ENCODE measurements at regions not wholly inside any gene's neighbourhood (a gene's known extent, or its start where the extent isn't known, plus 50 kb on each side); places are given as distances from the start of the nearest gene placed in this dataset.

DNA sequence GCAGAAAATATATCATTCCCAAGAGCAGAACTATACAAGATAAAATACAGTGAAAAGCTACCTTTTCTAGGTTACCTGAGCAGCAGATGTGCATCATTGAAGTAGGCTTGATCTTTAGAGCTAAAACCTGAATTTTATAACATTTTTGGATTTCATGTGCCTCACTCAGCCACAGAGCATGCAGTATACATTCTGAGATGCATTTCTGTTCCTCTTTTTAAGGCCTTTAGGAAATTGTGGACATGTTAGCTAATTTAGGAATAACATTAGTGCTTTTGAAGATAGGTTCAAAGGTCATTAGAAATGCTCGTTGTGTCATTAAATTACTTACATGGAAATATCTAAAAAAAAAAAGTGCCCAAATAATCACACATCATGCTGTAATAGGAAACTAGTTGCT, 230.6 kb upstream of the PDGFD start:
- Mint-ChIP-seq H3K9me3 (ENCODE audit: unreplicated experiment) (no peaks in the 10 kb centered on the region), H3K27ac (ENCODE audit: unreplicated experiment) (no peak overlapping the region)

DNA sequence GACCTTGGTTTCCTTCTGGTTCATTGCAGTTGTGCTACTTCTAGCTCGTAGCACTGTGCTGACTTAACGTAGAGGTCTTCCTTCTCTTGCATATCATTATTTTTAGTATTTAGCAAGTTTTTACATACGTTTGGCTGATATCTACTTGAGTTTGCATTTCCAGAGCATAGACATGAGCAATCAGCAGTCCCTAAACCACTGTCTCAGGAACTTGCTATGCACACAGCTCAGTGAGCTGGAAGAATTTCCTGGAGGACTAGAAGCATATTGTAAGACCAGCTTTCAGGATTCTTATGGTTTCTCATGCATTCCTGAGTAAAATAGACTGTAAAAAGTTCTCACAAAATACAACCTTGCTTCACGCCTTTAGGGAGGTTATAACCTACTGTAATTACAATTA, 226.7 kb upstream of the PDGFD start:
- H3K27me3 Mint-ChIP-seq (ENCODE audit: unreplicated experiment): no peaks in the 10 kb centered on the region
- TF ChIP-seq, protein P1, sequence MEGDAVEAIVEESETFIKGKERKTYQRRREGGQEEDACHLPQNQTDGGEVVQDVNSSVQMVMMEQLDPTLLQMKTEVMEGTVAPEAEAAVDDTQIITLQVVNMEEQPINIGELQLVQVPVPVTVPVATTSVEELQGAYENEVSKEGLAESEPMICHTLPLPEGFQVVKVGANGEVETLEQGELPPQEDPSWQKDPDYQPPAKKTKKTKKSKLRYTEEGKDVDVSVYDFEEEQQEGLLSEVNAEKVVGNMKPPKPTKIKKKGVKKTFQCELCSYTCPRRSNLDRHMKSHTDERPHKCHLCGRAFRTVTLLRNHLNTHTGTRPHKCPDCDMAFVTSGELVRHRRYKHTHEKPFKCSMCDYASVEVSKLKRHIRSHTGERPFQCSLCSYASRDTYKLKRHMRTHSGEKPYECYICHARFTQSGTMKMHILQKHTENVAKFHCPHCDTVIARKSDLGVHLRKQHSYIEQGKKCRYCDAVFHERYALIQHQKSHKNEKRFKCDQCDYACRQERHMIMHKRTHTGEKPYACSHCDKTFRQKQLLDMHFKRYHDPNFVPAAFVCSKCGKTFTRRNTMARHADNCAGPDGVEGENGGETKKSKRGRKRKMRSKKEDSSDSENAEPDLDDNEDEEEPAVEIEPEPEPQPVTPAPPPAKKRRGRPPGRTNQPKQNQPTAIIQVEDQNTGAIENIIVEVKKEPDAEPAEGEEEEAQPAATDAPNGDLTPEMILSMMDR (IDR thresholded peaks at IDR 0.05; ENCODE audit: unreplicated experiment): no peak
- H3K4me1 Mint-ChIP-seq (ENCODE audit: unreplicated experiment): no peaks in the 10 kb centered on the region
- DNase-seq (ENCODE audit: low spot score): no peak
- H3K36me3 Mint-ChIP-seq (ENCODE audit: low read depth, unreplicated experiment): no peaks in the 10 kb centered on the region
- no peak overlapping the region for H3K4me3 Mint-ChIP-seq (ENCODE audit: unreplicated experiment)
- H3K9me3 Mint-ChIP-seq (ENCODE audit: unreplicated experiment): no peaks in the 10 kb centered on the region
- H3K27ac Mint-ChIP-seq (ENCODE audit: unreplicated experiment): no peak overlapping the region

More for the DNA sequence above, 230.6 kb upstream of the PDGFD start:
- no peak for DNase-seq (ENCODE audit: low spot score)
- Mint-ChIP-seq H3K4me1 (ENCODE audit: unreplicated experiment) (no peaks in the 10 kb centered on the region), H3K36me3 (ENCODE audit: low read depth, unreplicated experiment) (no peaks in the 10 kb centered on the region), H3K27me3 (ENCODE audit: unreplicated experiment) (no peaks in the 10 kb centered on the region), H3K4me3 (ENCODE audit: unreplicated experiment) (no peak overlapping the region)
- TF ChIP-seq, protein P1 (IDR thresholded peaks at IDR 0.05; ENCODE audit: unreplicated experiment): no peak

DNA sequence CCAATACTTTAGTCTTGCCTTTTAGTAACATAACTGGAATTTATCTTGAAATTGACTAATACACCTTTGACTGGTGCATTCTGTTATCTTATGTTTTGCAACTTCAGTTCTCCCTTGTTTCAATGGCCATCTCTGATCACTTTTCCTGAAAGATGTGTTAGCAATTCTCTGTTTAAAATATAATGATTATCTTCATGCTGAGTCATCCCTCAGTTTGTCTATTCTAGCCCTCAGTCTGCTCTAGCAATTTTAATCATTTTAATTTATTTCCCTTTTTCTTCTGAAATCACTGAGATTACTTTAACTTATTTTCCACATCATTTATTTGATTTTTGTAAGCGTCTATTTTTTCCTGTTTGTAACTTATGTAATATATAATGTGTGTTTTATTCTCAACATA, 221.9 kb upstream of the PDGFD start:
- Mint-ChIP-seq H3K27me3 (ENCODE audit: unreplicated experiment) (no peaks in the 10 kb centered on the region), H3K4me3 (ENCODE audit: unreplicated experiment) (no peak overlapping the region)

DNA sequence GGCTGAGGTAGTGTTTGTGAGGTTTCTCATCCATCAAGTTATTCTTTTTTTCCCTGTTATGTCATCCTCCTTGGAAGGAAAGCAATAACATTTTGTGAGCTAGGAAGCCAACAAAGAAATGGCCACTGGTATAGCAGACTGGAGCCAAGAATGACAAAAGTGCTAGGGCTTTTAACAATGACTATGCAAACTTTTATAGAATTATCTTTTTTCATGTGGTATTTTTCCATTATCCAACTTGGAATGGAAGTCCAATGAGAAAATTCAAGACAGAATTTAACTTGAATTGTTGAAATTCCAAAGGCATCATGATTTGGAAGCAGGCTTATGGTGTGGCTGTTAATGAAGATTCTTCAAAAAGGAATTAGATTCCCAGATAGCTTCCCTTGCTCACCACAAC, 216.4 kb upstream of the PDGFD start:
- DNase-seq (ENCODE audit: low spot score): no peak
- Mint-ChIP-seq H3K27ac (ENCODE audit: unreplicated experiment) (no peak overlapping the region), H3K4me3 (ENCODE audit: unreplicated experiment) (no peak overlapping the region), H3K36me3 (ENCODE audit: low read depth, unreplicated experiment) (no peaks in the 10 kb centered on the region), H3K9me3 (ENCODE audit: unreplicated experiment) (no peaks in the 10 kb centered on the region), H3K27me3 (ENCODE audit: unreplicated experiment) (no peaks in the 10 kb centered on the region), H3K4me1 (ENCODE audit: unreplicated experiment) (no peaks in the 10 kb centered on the region)
- TF ChIP-seq, protein P1 (IDR thresholded peaks at IDR 0.05; ENCODE audit: unreplicated experiment): no peak

More for the DNA sequence above, 221.9 kb upstream of the PDGFD start:
- TF ChIP-seq, protein P1 (IDR thresholded peaks at IDR 0.05; ENCODE audit: unreplicated experiment): no peak
- H3K9me3 Mint-ChIP-seq (ENCODE audit: unreplicated experiment): no peaks in the 10 kb centered on the region
- no peaks in the 10 kb centered on the region for H3K4me1 Mint-ChIP-seq (ENCODE audit: unreplicated experiment)
- no peak overlapping the region for H3K27ac Mint-ChIP-seq (ENCODE audit: unreplicated experiment)
- no peak for DNase-seq (ENCODE audit: low spot score)
- no peaks in the 10 kb centered on the region for H3K36me3 Mint-ChIP-seq (ENCODE audit: low read depth, unreplicated experiment)

DNA sequence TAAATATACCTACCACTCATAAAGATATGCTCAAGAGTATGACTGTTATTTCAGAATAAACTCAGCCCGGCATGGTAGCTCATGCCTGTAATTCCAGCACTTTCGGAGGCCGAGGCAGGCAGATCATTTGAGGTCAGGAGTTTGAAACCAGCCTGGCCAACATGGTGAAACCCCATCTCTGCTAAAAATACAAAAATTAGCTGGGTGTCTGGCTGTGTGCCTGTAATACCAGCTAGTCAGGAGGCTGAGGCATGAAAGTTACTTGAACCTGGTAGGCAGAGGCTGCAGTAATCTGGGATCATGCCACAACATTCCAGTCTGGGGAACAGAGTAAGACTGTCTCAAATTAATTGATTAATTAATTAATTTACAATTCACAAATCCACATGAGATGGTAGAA, 208.2 kb upstream of the PDGFD start:
- Mint-ChIP-seq H3K9me3 (ENCODE audit: unreplicated experiment) (no peaks in the 10 kb centered on the region), H3K27ac (ENCODE audit: unreplicated experiment) (no peak overlapping the region), H3K4me1 (ENCODE audit: unreplicated experiment) (no peaks in the 10 kb centered on the region), H3K4me3 (ENCODE audit: unreplicated experiment) (no peak overlapping the region), H3K36me3 (ENCODE audit: low read depth, unreplicated experiment) (no peaks in the 10 kb centered on the region), H3K27me3 (ENCODE audit: unreplicated experiment) (no peaks in the 10 kb centered on the region)
- TF ChIP-seq, protein P1 (IDR thresholded peaks at IDR 0.05; ENCODE audit: unreplicated experiment): no peak
- no peak for DNase-seq (ENCODE audit: low spot score)
